Panc1 (cell line): ENCODE measurements at regions not wholly inside any gene's neighbourhood (a gene's known extent, or its start where the extent isn't known, plus 50 kb on each side); places are given as distances from the start of the nearest gene placed in this dataset.

Experiments used
- ATAC-seq: fragments of 200-7000 bp; cut with Tn5 transposase; 2 replicates; pipeline ENCODE4 v1.9.1; 2020; ENCODE audit warnings: mild to moderate bottlenecking, moderate library complexity
- BruUV-seq: library from RNA; stranded (reverse); fragments of 400-500 nt; replicated peaks from 2 replicates; lab custom pipeline; 2021; lab: Mats Ljungman, UMichigan
- CTCF ChIA-PET: fragments of 300-600 bp; sonication (Branson Sonifier 250); formaldehyde crosslinking; loops from one replicate; lab custom pipeline; 2022; ENCODE audit warnings: antibody characterized with exemption; lab: Charles Lee
- POLR2A ChIA-PET: fragments of 300-600 bp; sonication (Branson Sonifier 250); formaldehyde crosslinking; loops from one replicate; lab custom pipeline; 2022; ENCODE audit warnings: antibody characterized with exemption; lab: Charles Lee
- DNase-seq: peaks from one replicate; pipeline ENCODE4 v3.0.0-alpha.2; 2010; ENCODE audit warnings: low read depth, low spot score
- H3K27ac ChIP-seq: 2 replicates; pipeline ENCODE4 v1.5.1; 2011; ENCODE audit warnings: mild to moderate bottlenecking, low read length, inconsistent platforms
- H3K27me3 ChIP-seq: fragments of 200-500 bp; sonication (Bioruptor generic); 2 replicates; pipeline ENCODE4 v1.6.0; 2014; ENCODE audit warnings: low read length, inconsistent platforms; ENCODE audit not compliant: control insufficient read depth, insufficient read depth
- H3K36me3 ChIP-seq: fragments of 200-500 bp; sonication (Bioruptor generic); 2 replicates; pipeline ENCODE4 v1.5.1; 2014; ENCODE audit warnings: inconsistent platforms, mild to moderate bottlenecking, low read length, moderate library complexity; ENCODE audit not compliant: control insufficient read depth, insufficient read depth
- H3K4me1 ChIP-seq: 2 replicates; pipeline ENCODE4 v1.5.1; 2011; ENCODE audit warnings: inconsistent platforms, mild to moderate bottlenecking, low read length, moderate library complexity; ENCODE audit not compliant: control insufficient read depth, insufficient read depth
- H3K4me3 ChIP-seq, 2 experiments: 2 replicates each; pipeline ENCODE4 v1.5.1; 2011 to 2012; ENCODE audit warnings: low read depth in 2 of 2, low read length in 2 of 2, mild to moderate bottlenecking in 2 of 2, inconsistent platforms in 1 of 2, moderate library complexity in 1 of 2
- H3K9me3 ChIP-seq: fragments of 200-500 bp; sonication (Bioruptor generic); 2 replicates; pipeline ENCODE4 v1.5.1; 2014; ENCODE audit warnings: low read depth, mild to moderate bottlenecking, inconsistent platforms, low read length, moderate library complexity; ENCODE audit not compliant: control insufficient read depth, insufficient read depth
- POLR2AphosphoS5 ChIP-seq: IDR thresholded peaks from 2 replicates; pipeline ENCODE4 v1.6.1; 2012; ENCODE audit warnings: mild to moderate bottlenecking, low read depth, low read length, moderate library complexity
- SIN3A ChIP-seq: IDR thresholded peaks from 2 replicates; pipeline ENCODE4 v1.6.1; 2012; ENCODE audit warnings: low read depth, mild to moderate bottlenecking, low read length, moderate library complexity, borderline replicate concordance; ENCODE audit not compliant: insufficient read depth
- TCF7L2 ChIP-seq: IDR thresholded peaks from 2 replicates; pipeline ENCODE4 v1.6.1; 2011; ENCODE audit warnings: mild to moderate bottlenecking, low read depth, low read length, inconsistent platforms
- in situ Hi-C: cut with HindIII; loops from 2 replicates; pipeline ENCODE4 v1.10.0; 2016; ENCODE audit warnings: low sequenced_read_pairs, low pct_unique_long_range_greater_than_20kb
- intact Hi-C: fragments of 100-400 bp; cut with micrococcal nuclease; formaldehyde crosslinking; loops from one replicate; pipeline ENCODE4 v1.10.0; 2022; ENCODE audit not compliant: unreplicated experiment
- TF ChIP-seq, protein P1 (sequence below): fragments of 450-650 bp; IDR thresholded peaks from 2 replicates; pipeline ENCODE4 v1.5.1; 2017; ENCODE audit warnings: mild to moderate bottlenecking
- TF ChIP-seq, protein P2 (sequence below), 2 experiments: IDR thresholded peaks; 2 replicates each; pipeline ENCODE4 v1.6.1; 2011 to 2012; ENCODE audit warnings: low read depth in 2 of 2, control low read depth in 1 of 2, low read length in 1 of 2, mild to moderate bottlenecking in 1 of 2, moderate library complexity in 1 of 2; ENCODE audit not compliant: insufficient read depth in 1 of 2

DNA sequence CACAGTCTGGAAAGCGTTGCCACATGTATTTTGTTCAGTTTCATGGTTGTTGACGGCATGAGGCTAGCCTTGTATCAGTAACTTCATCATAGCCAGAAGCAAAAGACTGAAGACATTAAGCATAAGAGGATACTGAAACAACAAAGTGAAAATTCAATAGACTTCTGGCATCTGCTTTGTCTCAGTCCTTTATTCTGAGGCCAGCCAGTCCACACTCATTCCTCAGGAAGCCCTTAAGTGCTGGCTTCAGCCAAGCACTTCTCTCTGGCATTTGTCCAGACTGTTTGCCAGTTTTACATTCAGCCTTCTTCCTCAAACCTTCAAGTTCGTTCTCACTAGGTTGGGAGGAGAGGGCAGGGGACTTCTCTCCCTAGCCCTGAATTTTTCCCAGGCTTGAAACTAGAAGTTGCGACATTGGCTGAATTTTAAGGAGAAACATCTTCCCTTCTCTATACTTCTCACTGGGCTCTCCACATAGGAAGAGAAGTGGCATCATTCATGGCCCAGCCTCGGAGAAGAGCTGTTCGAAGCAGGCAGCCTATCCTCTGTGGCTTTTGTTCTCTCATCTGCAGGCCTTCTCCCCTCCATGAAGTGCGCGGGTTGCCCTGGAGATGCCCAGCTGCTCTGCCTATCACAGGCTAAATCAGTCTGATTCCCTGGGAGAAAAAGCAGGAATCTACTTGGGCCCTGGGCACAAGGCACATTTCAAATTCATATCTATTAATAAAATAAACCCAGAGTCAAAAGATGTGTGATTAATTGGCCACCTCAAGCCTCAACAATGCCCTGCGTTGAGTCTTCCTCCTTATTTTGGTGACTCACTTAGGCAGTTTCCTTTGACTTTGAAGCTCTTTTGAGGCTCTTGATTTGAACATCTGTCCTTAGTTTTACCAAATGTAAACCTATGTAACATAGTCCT lies 130.9 kb upstream of the PLEKHA5 start:
- in situ Hi-C loops (no loop called here), intact Hi-C loops (no loop called here)
- no peak overlapping the region for H3K4me3 ChIP-seq
- H3K36me3 ChIP-seq = no peaks in the 10 kb centered on the region
- H3K27ac ChIP-seq = no peak overlapping the region
- H3K27me3 ChIP-seq = no peaks in the 10 kb centered on the region
- ATAC-seq (no peak), DNase-seq (no peak)
- no TSS peak for BruUV-seq
- CTCF ChIA-PET = no interaction called here
- no peaks in the 10 kb centered on the region for H3K9me3 ChIP-seq
- POLR2A ChIA-PET = no interaction called here
- H3K4me1 ChIP-seq = no peaks in the 10 kb centered on the region
- TF ChIP-seq TCF7L2 = no peak

DNA sequence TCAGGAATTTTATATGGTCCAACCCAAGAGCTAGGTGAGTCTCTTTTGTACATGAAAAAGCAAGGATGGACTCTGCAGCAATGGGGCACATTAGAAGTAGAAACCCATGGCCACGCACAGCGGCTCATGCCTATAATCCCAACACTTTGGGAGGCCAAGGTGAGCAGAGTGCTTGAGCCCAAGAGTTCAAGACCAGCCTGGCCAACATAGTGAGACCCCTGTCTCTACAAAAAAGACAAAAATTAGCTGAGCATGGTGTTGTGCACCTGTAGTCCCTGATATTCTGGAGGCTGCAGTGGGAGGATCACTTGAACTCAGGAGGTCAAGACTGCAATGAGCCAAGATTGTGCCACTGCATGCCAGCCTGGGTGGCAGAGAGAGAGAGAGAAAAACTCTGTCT lies 128.7 kb upstream of the PLEKHA5 start:
- TF ChIP-seq POLR2AphosphoS5 = no peak
- TF ChIP-seq, protein P1, sequence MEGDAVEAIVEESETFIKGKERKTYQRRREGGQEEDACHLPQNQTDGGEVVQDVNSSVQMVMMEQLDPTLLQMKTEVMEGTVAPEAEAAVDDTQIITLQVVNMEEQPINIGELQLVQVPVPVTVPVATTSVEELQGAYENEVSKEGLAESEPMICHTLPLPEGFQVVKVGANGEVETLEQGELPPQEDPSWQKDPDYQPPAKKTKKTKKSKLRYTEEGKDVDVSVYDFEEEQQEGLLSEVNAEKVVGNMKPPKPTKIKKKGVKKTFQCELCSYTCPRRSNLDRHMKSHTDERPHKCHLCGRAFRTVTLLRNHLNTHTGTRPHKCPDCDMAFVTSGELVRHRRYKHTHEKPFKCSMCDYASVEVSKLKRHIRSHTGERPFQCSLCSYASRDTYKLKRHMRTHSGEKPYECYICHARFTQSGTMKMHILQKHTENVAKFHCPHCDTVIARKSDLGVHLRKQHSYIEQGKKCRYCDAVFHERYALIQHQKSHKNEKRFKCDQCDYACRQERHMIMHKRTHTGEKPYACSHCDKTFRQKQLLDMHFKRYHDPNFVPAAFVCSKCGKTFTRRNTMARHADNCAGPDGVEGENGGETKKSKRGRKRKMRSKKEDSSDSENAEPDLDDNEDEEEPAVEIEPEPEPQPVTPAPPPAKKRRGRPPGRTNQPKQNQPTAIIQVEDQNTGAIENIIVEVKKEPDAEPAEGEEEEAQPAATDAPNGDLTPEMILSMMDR = no peak
- Histone ChIP-seq H3K4me3 (no peak overlapping the region), H3K27me3 (no peaks in the 10 kb centered on the region), H3K36me3 (no peaks in the 10 kb centered on the region), H3K27ac (no peak overlapping the region), H3K4me1 (no peaks in the 10 kb centered on the region), H3K9me3 (no peaks in the 10 kb centered on the region)
- ChIA-PET POLR2A (no interaction called here), CTCF (no interaction called here)
- ATAC-seq (no peak), DNase-seq (no peak)
- intact Hi-C loops = no loop called here
- no TSS peak for BruUV-seq
- in situ Hi-C loops = no loop called here

DNA sequence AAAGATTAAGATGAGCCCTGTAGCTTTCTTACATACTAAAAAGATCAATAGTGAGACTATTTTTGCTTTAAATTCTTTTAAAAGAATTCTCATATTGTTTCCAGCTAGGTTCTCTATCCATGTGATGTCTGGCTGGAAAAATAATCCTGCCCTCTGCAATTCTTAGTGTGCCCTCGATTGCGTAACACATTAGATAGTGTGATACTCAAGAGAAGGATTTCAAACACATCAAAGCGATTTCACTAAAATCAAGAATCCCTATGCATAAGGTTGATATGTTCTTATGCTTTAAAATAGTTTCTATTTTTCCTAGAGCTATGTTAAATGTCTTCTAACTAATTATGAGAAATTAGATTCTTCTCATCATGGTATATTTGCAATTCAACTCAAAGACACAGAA lies 127.3 kb upstream of the PLEKHA5 start:
- no peaks in the 10 kb centered on the region for H3K4me1 ChIP-seq
- POLR2A ChIA-PET = no interaction called here
- in situ Hi-C loops (no loop called here), intact Hi-C loops (no loop called here)
- H3K36me3 ChIP-seq = no peaks in the 10 kb centered on the region
- CTCF ChIA-PET = no interaction called here
- TF ChIP-seq, protein P2, sequence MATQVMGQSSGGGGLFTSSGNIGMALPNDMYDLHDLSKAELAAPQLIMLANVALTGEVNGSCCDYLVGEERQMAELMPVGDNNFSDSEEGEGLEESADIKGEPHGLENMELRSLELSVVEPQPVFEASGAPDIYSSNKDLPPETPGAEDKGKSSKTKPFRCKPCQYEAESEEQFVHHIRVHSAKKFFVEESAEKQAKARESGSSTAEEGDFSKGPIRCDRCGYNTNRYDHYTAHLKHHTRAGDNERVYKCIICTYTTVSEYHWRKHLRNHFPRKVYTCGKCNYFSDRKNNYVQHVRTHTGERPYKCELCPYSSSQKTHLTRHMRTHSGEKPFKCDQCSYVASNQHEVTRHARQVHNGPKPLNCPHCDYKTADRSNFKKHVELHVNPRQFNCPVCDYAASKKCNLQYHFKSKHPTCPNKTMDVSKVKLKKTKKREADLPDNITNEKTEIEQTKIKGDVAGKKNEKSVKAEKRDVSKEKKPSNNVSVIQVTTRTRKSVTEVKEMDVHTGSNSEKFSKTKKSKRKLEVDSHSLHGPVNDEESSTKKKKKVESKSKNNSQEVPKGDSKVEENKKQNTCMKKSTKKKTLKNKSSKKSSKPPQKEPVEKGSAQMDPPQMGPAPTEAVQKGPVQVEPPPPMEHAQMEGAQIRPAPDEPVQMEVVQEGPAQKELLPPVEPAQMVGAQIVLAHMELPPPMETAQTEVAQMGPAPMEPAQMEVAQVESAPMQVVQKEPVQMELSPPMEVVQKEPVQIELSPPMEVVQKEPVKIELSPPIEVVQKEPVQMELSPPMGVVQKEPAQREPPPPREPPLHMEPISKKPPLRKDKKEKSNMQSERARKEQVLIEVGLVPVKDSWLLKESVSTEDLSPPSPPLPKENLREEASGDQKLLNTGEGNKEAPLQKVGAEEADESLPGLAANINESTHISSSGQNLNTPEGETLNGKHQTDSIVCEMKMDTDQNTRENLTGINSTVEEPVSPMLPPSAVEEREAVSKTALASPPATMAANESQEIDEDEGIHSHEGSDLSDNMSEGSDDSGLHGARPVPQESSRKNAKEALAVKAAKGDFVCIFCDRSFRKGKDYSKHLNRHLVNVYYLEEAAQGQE (IDR thresholded peaks at IDR 0.05; ENCODE audit: insufficient read depth in 1 of 2, low read depth in 2 of 2, low read length in 1 of 2) = no peak
- TF ChIP-seq SIN3A (no peak), TCF7L2 (no peak), POLR2AphosphoS5 (no peak)
- TF ChIP-seq, protein P1 = no peak
- H3K27me3 ChIP-seq = no peaks in the 10 kb centered on the region
- no peak overlapping the region for H3K4me3 ChIP-seq
- no peaks in the 10 kb centered on the region for H3K9me3 ChIP-seq
- DNase-seq = no peak
- no peak for ATAC-seq
- no peak overlapping the region for H3K27ac ChIP-seq
- no TSS peak for BruUV-seq
